ENCODE measurements at regions not wholly inside any gene's neighbourhood (a gene's known extent, or its start where the extent isn't known, plus 50 kb on each side); places are given as distances from the start of the nearest gene placed in this dataset.

DNA sequence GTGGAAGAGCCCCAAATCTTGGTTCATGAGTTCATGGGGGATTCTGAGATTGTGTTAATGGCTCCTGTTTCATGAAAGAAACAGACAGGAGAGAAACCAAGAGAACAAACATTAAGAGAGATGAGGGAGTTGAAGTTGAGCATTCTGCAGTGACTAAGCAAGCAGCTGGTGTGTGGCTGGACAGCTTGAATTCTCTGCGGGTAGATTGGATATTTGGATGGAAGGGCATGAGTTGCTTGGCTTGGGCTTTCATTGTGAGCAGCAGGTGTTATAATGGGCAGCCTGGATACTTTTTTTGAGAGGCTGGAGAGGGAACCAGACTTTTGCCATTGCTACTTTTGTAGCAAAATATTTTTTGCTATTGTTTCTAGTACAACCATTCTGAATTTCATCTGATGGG lies 346.8 kb upstream of the SATB1 start:
- H3K36me3 Mint-ChIP-seq (ENCODE audit: low read depth) = no peaks in the 10 kb centered on the region
- no peak for ATAC-seq
- H3K4me3 Mint-ChIP-seq = no peak overlapping the region
- intact Hi-C loops (cut with micrococcal nuclease) = no loop called here
- ChIA-PET POLR2A (no interaction called here), CTCF (interaction anchor here (1.3 kb wide), 1 partner anchor 12 kb away, joined by 4 read pairs; no protein-coding TSS in a partner anchor)
- TF ChIP-seq, protein P1, sequence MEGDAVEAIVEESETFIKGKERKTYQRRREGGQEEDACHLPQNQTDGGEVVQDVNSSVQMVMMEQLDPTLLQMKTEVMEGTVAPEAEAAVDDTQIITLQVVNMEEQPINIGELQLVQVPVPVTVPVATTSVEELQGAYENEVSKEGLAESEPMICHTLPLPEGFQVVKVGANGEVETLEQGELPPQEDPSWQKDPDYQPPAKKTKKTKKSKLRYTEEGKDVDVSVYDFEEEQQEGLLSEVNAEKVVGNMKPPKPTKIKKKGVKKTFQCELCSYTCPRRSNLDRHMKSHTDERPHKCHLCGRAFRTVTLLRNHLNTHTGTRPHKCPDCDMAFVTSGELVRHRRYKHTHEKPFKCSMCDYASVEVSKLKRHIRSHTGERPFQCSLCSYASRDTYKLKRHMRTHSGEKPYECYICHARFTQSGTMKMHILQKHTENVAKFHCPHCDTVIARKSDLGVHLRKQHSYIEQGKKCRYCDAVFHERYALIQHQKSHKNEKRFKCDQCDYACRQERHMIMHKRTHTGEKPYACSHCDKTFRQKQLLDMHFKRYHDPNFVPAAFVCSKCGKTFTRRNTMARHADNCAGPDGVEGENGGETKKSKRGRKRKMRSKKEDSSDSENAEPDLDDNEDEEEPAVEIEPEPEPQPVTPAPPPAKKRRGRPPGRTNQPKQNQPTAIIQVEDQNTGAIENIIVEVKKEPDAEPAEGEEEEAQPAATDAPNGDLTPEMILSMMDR (IDR thresholded peaks at IDR 0.05) = no peak
- no peak overlapping the region for H3K27ac Mint-ChIP-seq
- H3K4me1 Mint-ChIP-seq (ENCODE audit: low read depth) = peaks cover 39% of the 10 kb centered on the region
- no peaks in the 10 kb centered on the region for H3K27me3 Mint-ChIP-seq
- no peaks in the 10 kb centered on the region for H3K9me3 Mint-ChIP-seq
- no peak for DNase-seq

DNA sequence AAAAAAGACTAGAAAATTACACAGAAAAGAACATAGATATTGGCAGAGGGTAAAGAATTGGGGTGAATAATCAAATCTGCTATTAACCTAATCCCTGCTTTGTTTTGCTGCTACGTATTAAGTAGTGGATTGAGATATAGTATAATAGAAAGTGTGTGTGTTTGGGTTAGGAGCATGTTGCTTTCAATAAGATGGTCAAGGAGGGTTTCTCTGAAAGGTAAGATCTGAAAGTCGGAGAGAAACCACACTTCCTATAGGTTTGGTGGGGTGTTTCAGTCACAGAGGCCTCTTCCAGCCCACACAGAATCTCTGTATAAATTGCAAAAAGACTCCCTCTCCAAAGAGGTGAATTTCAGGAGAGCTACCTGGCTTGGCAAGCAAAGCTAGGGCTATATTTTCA lies 345.7 kb upstream of the SATB1 start:
- Mint-ChIP-seq H3K27me3 (no peaks in the 10 kb centered on the region), H3K9me3 (no peaks in the 10 kb centered on the region), H3K4me1 (ENCODE audit: low read depth) (peaks cover 43% of the 10 kb centered on the region), H3K4me3 (no peak overlapping the region), H3K27ac (no peak overlapping the region), H3K36me3 (ENCODE audit: low read depth) (no peaks in the 10 kb centered on the region)
- CTCF ChIA-PET = interaction anchor here (1.3 to 2.5 kb wide), 2 partner anchors 11 to 13 kb away, joined by 4 to 6 read pairs; no protein-coding TSS in a partner anchor
- no peak for ATAC-seq
- TF ChIP-seq, protein P1 (IDR thresholded peaks at IDR 0.05) = no peak
- intact Hi-C loops (cut with micrococcal nuclease) = no loop called here
- no peak for DNase-seq
- POLR2A ChIA-PET = no interaction called here

DNA sequence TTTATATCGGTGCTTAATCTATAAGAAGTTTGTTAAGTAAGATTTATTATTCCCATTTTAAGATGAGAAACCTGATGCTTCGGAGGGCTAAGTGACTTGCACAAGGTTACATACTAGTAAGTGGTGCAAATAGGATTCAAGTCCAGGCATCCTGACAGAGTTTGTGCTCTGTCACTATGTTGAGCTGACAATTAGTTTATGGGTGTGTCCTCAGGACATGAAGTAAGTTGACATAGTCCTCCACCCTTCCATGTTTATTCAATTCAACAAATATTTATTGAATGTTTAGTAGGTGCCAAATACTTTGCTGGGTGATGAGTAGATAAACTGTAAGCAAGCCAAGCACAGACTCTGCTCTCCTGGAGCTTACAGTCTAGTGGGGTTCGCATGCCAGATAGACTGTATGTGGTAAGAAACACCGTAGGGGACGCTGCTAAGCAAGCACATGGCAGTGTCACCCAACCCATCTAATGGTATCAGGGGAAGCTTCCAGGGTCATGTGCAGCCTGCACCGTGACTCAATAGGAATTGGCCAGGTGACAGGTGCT lies 342.7 kb upstream of the SATB1 start:
- ATAC-seq = no peak
- CTCF ChIA-PET = interaction anchor here (1.0 to 3.3 kb wide), 3 partner anchors 9 to 220 kb away, joined by 3 to 22 read pairs (median 4); no protein-coding TSS in a partner anchor
- intact Hi-C loops (cut with micrococcal nuclease) = no loop called here

DNA sequence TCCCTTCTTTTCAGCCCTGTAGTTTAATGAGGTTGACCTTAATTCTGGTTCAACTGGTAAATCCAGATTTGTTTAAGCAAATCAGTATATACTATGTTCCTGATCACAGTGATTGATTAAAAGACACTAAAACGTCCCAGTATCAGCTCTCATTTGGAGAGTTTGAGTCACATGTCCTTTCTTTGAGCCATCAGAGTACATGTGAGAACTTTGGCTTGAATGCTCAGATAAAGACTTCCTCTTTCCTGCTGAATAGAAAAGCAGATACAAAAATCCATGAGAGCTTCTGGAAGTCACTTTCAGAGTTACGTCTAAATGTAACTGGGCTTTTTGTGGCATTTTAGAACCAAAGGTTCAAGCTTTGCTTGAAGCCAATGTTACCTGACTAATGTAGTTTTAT lies 341.8 kb upstream of the SATB1 start:
- TF ChIP-seq, protein P1 (IDR thresholded peaks at IDR 0.05) = no peak
- no peak overlapping the region for H3K27ac Mint-ChIP-seq
- CTCF ChIA-PET = interaction anchor here (1.4 to 3.3 kb wide), 2 partner anchors 8 to 9 kb away, joined by 5 to 22 read pairs; no protein-coding TSS in a partner anchor
- DNase-seq (no peak), ATAC-seq (no peak)
- H3K4me1 Mint-ChIP-seq (ENCODE audit: low read depth) = peaks cover 20% of the 10 kb centered on the region
- intact Hi-C loops (cut with micrococcal nuclease) = no loop called here
- no peaks in the 10 kb centered on the region for H3K36me3 Mint-ChIP-seq (ENCODE audit: low read depth)
- no peaks in the 10 kb centered on the region for H3K27me3 Mint-ChIP-seq
- no peak overlapping the region for H3K4me3 Mint-ChIP-seq
- H3K9me3 Mint-ChIP-seq = no peaks in the 10 kb centered on the region
- POLR2A ChIA-PET = interaction anchor here (1.5 kb wide), 1 partner anchor 344 kb away, joined by 4 read pairs; no protein-coding TSS in a partner anchor

More for the DNA sequence above, 342.7 kb upstream of the SATB1 start:
- H3K27me3 Mint-ChIP-seq = no peaks in the 10 kb centered on the region
- H3K4me3 Mint-ChIP-seq = no peak overlapping the region
- H3K9me3 Mint-ChIP-seq = no peaks in the 10 kb centered on the region
- DNase-seq = no peak
- POLR2A ChIA-PET = no interaction called here
- H3K36me3 Mint-ChIP-seq (ENCODE audit: low read depth) = no peaks in the 10 kb centered on the region
- peaks cover 28% of the 10 kb centered on the region for H3K4me1 Mint-ChIP-seq (ENCODE audit: low read depth)
- TF ChIP-seq, protein P1 (IDR thresholded peaks at IDR 0.05) = no peak
- no peak overlapping the region for H3K27ac Mint-ChIP-seq

DNA sequence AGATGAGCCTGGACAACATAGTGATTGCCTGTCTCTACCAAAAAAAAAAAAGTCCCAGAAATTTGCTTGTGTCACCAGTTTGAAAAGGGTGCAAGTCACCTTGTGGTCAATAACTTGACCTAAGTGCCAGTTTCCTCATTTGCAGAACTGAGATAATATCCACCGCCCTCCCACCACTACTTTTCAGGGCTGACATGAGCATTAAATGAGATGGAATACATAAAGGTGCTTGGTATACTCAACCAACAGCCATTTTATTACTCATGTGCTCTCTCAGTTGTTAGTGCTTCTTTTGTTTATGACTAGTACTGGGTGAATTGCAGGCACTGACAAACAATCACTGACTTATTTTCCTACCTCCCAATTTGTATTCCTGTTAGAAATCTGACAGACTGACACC lies 340.5 kb upstream of the SATB1 start:
- intact Hi-C loops (cut with micrococcal nuclease) = no loop called here
- POLR2A ChIA-PET = interaction anchor here (1.0 kb wide), 1 partner anchor 10 kb away, joined by 3 read pairs; no protein-coding TSS in a partner anchor
- no peaks in the 10 kb centered on the region for H3K36me3 Mint-ChIP-seq (ENCODE audit: low read depth)
- peaks cover 7% of the 10 kb centered on the region for H3K4me1 Mint-ChIP-seq (ENCODE audit: low read depth)
- CTCF ChIA-PET = interaction anchor here (1.4 to 3.3 kb wide), 2 partner anchors 7 to 10 kb away, joined by 5 to 22 read pairs; no protein-coding TSS in a partner anchor
- TF ChIP-seq, protein P1 (IDR thresholded peaks at IDR 0.05) = no peak
- H3K9me3 Mint-ChIP-seq = no peaks in the 10 kb centered on the region
- ATAC-seq (no peak), DNase-seq (no peak)
- H3K4me3 Mint-ChIP-seq = no peak overlapping the region
- H3K27me3 Mint-ChIP-seq = no peaks in the 10 kb centered on the region
- no peak overlapping the region for H3K27ac Mint-ChIP-seq

Measured in activated CD8-positive, alpha-beta T cell treated with anti-CD3 and anti-CD28 coated beads for 36 hours (primary cell).